IMR-90 (cell line): ENCODE measurements at regions not wholly inside any gene's neighbourhood (a gene's known extent, or its start where the extent isn't known, plus 50 kb on each side); places are given as distances from the start of the nearest gene placed in this dataset.

Experiments
- CEBPB ChIP-seq: IDR thresholded peaks from 2 replicates; pipeline ENCODE4 v1.6.1; 2012; ENCODE audit warnings: low read depth, low read length, improper control_type of control experiment
- CTCF ChIP-seq: conservative IDR thresholded peaks from 2 replicates; pipeline ENCODE4 v1.5.1; 2012; ENCODE audit warnings: mild to moderate bottlenecking, low read depth, low read length, improper control_type of control experiment
- FOS ChIP-seq: fragments of 150-350 bp; IDR thresholded peaks from 2 replicates; pipeline ENCODE4 v1.6.1; 2016; ENCODE audit warnings: low read depth, low read length
- RFX5 ChIP-seq: IDR thresholded peaks from 2 replicates; pipeline ENCODE4 v1.8.0; 2012; ENCODE audit warnings: low read depth, mild to moderate bottlenecking, low read length, moderate library complexity

- no peak for TF ChIP-seq CTCF
- TF ChIP-seq RFX5: no peak
- no peak for TF ChIP-seq FOS
- no peak for TF ChIP-seq CEBPB
Observed at GRCh38 chr3:1910322-1910721, 188.3 kb upstream of the CNTN4 start.
